PC-3 (cell line): ENCODE measurements at regions not wholly inside any gene's neighbourhood (a gene's known extent, or its start where the extent isn't known, plus 50 kb on each side); places are given as distances from the start of the nearest gene placed in this dataset.
"Not testable (repeated sequence)": the region's sequence is repeated elsewhere in the genome, so short reads cannot be mapped to it uniquely, and the experiment has no call there.

Experiments used
- ATAC-seq: fragments of 200-7000 bp; cut with Tn5 transposase; 2 replicates; pipeline ENCODE4 v1.9.1; 2020; ENCODE audit warnings: mild to moderate bottlenecking, moderate library complexity
- BruUV-seq: library from RNA; stranded (reverse); fragments of 400-500 nt; replicated peaks from 2 replicates; lab custom pipeline; 2021; lab: Mats Ljungman, UMichigan
- CTCF ChIA-PET: fragments of 300-600 bp; sonication (Branson Sonifier 250); formaldehyde crosslinking; loops from one replicate; lab custom pipeline; 2022; ENCODE audit warnings: antibody characterized with exemption; lab: Charles Lee
- POLR2A ChIA-PET: fragments of 300-600 bp; sonication (Branson Sonifier 250); formaldehyde crosslinking; loops from one replicate; lab custom pipeline; 2022; ENCODE audit warnings: antibody characterized with exemption; ENCODE audit not compliant: unreplicated experiment; lab: Charles Lee
- DNase-seq: peaks from one replicate; pipeline ENCODE4 v3.0.0-alpha.2; 2015
- H2AFZ ChIP-seq: fragments of 300-600 bp; sonication (generic); 2 replicates; pipeline ENCODE4 v1.6.0; 2016; ENCODE audit warnings: antibody characterized with exemption, low read length
- H3F3A ChIP-seq: fragments of 300-600 bp; sonication (generic); one replicate; pipeline ENCODE4 v1.6.0; 2017; ENCODE audit warnings: antibody characterized with exemption, low read length, control low read depth, mild to moderate bottlenecking; ENCODE audit not compliant: unreplicated experiment
- H3K27ac ChIP-seq: fragments of 300-600 bp; sonication (generic); 2 replicates; pipeline ENCODE4 v1.5.1; 2016; ENCODE audit warnings: mild to moderate bottlenecking, low read length
- H3K27me3 ChIP-seq: fragments of 300-600 bp; sonication (generic); 2 replicates; pipeline ENCODE4 v1.6.1; 2016; ENCODE audit warnings: low read length, mixed read lengths
- H3K36me3 ChIP-seq: fragments of 300-600 bp; sonication (generic); 2 replicates; pipeline ENCODE4 v1.6.1; 2016; ENCODE audit warnings: low read depth, mixed run types, low read length, mixed read lengths
- H3K4me1 ChIP-seq: fragments of 300-600 bp; sonication (generic); 2 replicates; pipeline ENCODE4 v1.5.1; 2016; ENCODE audit warnings: low read length; ENCODE audit not compliant: insufficient read depth
- H3K4me2 ChIP-seq: fragments of 300-600 bp; sonication (generic); 2 replicates; pipeline ENCODE4 v1.6.0; 2016; ENCODE audit warnings: low read length
- H3K4me3 ChIP-seq: fragments of 300-600 bp; sonication (generic); 2 replicates; pipeline ENCODE4 v1.5.1; 2016; ENCODE audit warnings: mild to moderate bottlenecking, low read length, mixed read lengths
- H3K79me2 ChIP-seq: fragments of 300-600 bp; sonication (generic); 2 replicates; pipeline ENCODE4 v1.6.1; 2017; ENCODE audit warnings: low read length, mixed read lengths
- H3K9ac ChIP-seq: fragments of 300-600 bp; sonication (generic); 2 replicates; pipeline ENCODE4 v1.6.0; 2016; ENCODE audit warnings: mild to moderate bottlenecking, low read length
- H3K9me2 ChIP-seq: fragments of 300-600 bp; sonication (generic); replicated peaks from 2 replicates; pipeline ENCODE4 v1.6.1; 2016; ENCODE audit warnings: mixed run types, low read length, mixed read lengths
- H3K9me3 ChIP-seq: fragments of 300-600 bp; sonication (generic); 2 replicates; pipeline ENCODE4 v1.6.1; 2016; ENCODE audit warnings: low read length, mixed read lengths
- H4K20me1 ChIP-seq: fragments of 300-600 bp; sonication (generic); 2 replicates; pipeline ENCODE4 v1.6.1; 2016; ENCODE audit warnings: low read length, mixed read lengths
- CTCF ChIP-seq: fragments of 300-600 bp; sonication (generic); conservative IDR thresholded peaks from 2 replicates; pipeline ENCODE4 v1.5.1; 2017; ENCODE audit warnings: antibody characterized with exemption, low read depth, mild to moderate bottlenecking, low read length
- EZH2 ChIP-seq: fragments of 300-600 bp; sonication (generic); IDR thresholded peaks from one replicate; pipeline ENCODE4 v1.6.1; 2017; ENCODE audit warnings: antibody characterized with exemption, mild to moderate bottlenecking, low read length; ENCODE audit not compliant: unreplicated experiment
- EZH2phosphoT487 ChIP-seq: fragments of 300-600 bp; sonication (generic); IDR thresholded peaks from 2 replicates; pipeline ENCODE4 v1.6.1; 2018; ENCODE audit warnings: mild to moderate bottlenecking, antibody characterized with exemption, low read length, borderline replicate concordance
- intact Hi-C: fragments of 100-400 bp; cut with micrococcal nuclease; formaldehyde crosslinking; loops from 2 replicates; pipeline ENCODE4 v1.9.0; 2023

- no TSS peak for BruUV-seq
- POLR2A ChIA-PET = no interaction called here
Observed at GRCh38 chr15:70576696-70577095, 186.7 kb downstream of the UACA start.

GRCh38 chr15:70576276-70576675, 187.1 kb downstream of the UACA start:
- Histone ChIP-seq H3K27ac (no peak overlapping the region), H4K20me1 (no peaks in the 10 kb centered on the region), H3K27me3 (no peaks in the 10 kb centered on the region), H3K36me3 (no peaks in the 10 kb centered on the region), H3K9me3 (no peaks in the 10 kb centered on the region), H2AFZ (no peak overlapping the region), H3K4me1 (no peaks in the 10 kb centered on the region), H3K4me2 (no peak overlapping the region), H3K9ac (no peak overlapping the region), H3F3A (no peaks in the 10 kb centered on the region), H3K4me3 (no peak overlapping the region), H3K79me2 (no peaks in the 10 kb centered on the region), H3K9me2 (no peaks in the 10 kb centered on the region)
- no peak for TF ChIP-seq EZH2
- ATAC-seq (no peak), DNase-seq (no peak)
- POLR2A ChIA-PET = no interaction called here
- BruUV-seq = no TSS peak
- CTCF ChIA-PET = no interaction called here
- intact Hi-C loops = no loop called here

More at GRCh38 chr15:70576696-70577095, 186.7 kb downstream of the UACA start:
- ATAC-seq (no peak), DNase-seq (no peak)
- Histone ChIP-seq H2AFZ (no peak overlapping the region), H3K4me3 (no peak overlapping the region), H3K4me2 (no peak overlapping the region), H3K36me3 (no peaks in the 10 kb centered on the region), H3K27me3 (no peaks in the 10 kb centered on the region), H3K9me2 (no peaks in the 10 kb centered on the region), H3K9ac (no peak overlapping the region), H3K9me3 (no peaks in the 10 kb centered on the region), H3K4me1 (no peaks in the 10 kb centered on the region), H4K20me1 (no peaks in the 10 kb centered on the region), H3K27ac (no peak overlapping the region), H3F3A (no peaks in the 10 kb centered on the region), H3K79me2 (no peaks in the 10 kb centered on the region)
- no peak for TF ChIP-seq CTCF
- TF ChIP-seq EZH2phosphoT487 = no peak
- TF ChIP-seq EZH2 = no peak
- intact Hi-C loops = no loop called here
- CTCF ChIA-PET = no interaction called here

- H4K20me1 ChIP-seq = no peaks in the 10 kb centered on the region
- H3K27ac ChIP-seq = no peak overlapping the region
- H3K27me3 ChIP-seq = no peaks in the 10 kb centered on the region
- H3K9me2 ChIP-seq = no peaks in the 10 kb centered on the region
- ChIA-PET CTCF (no interaction called here), POLR2A (no interaction called here)
- H3K4me3 ChIP-seq = no peak overlapping the region
- no peak for ATAC-seq
- intact Hi-C loops = no loop called here
- H2AFZ ChIP-seq = no peak overlapping the region
- no peaks in the 10 kb centered on the region for H3K9me3 ChIP-seq
- no peak overlapping the region for H3K4me2 ChIP-seq
- DNase-seq = no peak
- TF ChIP-seq EZH2phosphoT487 (no peak), CTCF (no peak), EZH2 (no peak)
- no peaks in the 10 kb centered on the region for H3K4me1 ChIP-seq
- no peak overlapping the region for H3K9ac ChIP-seq
- BruUV-seq = no TSS peak
- H3K36me3 ChIP-seq = no peaks in the 10 kb centered on the region
- H3K79me2 ChIP-seq = no peaks in the 10 kb centered on the region
- no peaks in the 10 kb centered on the region for H3F3A ChIP-seq
Observed at GRCh38 chr15:70575231-70576226, 187.8 kb downstream of the UACA start.

GRCh38 chr15:70574325-70574724, 189.0 kb downstream of the UACA start:
- H3K9ac ChIP-seq, H3K4me2 ChIP-seq, DNase-seq, H3K4me3 ChIP-seq, CTCF ChIA-PET, H3K9me2 ChIP-seq, POLR2A ChIA-PET, H3K9me3 ChIP-seq, BruUV-seq, H3K36me3 ChIP-seq, H3F3A ChIP-seq, H3K27ac ChIP-seq, ATAC-seq, H3K79me2 ChIP-seq, H3K27me3 ChIP-seq, H4K20me1 ChIP-seq, intact Hi-C loops, H3K4me1 ChIP-seq, H2AFZ ChIP-seq: not testable (repeated sequence)
